ENCODE measurements at regions not wholly inside any gene's neighbourhood (a gene's known extent, or its start where the extent isn't known, plus 50 kb on each side); places are given as distances from the start of the nearest gene placed in this dataset.

DNA sequence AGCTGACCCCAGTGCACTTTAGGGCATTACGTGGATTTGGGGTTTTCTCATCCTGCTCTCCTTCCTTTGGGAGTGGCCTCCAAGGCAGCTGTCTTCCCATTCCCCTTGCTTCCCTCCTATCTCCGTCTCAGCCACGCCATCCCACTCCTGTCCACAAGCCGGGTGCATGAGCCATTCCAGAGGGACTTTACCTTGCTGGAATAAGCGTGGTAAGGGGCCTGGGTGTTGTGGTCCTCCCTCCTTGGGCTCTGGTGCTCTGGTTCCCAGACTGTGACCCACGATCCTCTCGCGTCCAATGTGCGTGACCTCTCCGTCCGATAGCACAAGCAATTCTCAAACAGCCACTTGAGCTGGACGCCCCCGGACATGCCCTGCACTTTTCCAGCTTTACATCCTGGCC lies 60.6 kb upstream of the NKX2-2 start:
- Mint-ChIP-seq H3K36me3 (ENCODE audit: low read depth) (no peaks in the 10 kb centered on the region), H3K27me3 (ENCODE audit: insufficient read depth, low read depth, poor library complexity) (peaks cover 2% of the 10 kb centered on the region), H3K4me3 (no peak overlapping the region), H3K27ac (no peak overlapping the region), H3K4me1 (peaks cover 24% of the 10 kb centered on the region), H3K9me3 (no peaks in the 10 kb centered on the region)
- Histone ChIP-seq H3K27ac (ENCODE audit: low read depth) (no peak overlapping the region), H4K20me1 (replicated peaks; ENCODE audit: insufficient read depth) (no peaks in the 10 kb centered on the region), H3K27me3 (ENCODE audit: insufficient read depth) (no peaks in the 10 kb centered on the region), H2AFZ (no peak overlapping the region), H3K4me3 (no peak overlapping the region), H3K4me2 (no peak overlapping the region), H3K9me2 (ENCODE audit: insufficient read depth) (peaks cover 4% of the 10 kb centered on the region; the same call in 1 of the 2 replicates), H3F3A (replicated peaks; ENCODE audit: low read depth) (peaks cover 5% of the 10 kb centered on the region; the same call in 1 of the 2 replicates), H3K4me1 (ENCODE audit: insufficient read depth) (peaks cover 23% of the 10 kb centered on the region), H3K36me3 (ENCODE audit: insufficient read depth) (no peaks in the 10 kb centered on the region), H3K79me2 (replicated peaks; ENCODE audit: insufficient read depth) (no peaks in the 10 kb centered on the region)
- DNase-seq (ENCODE audit: low spot score), result no peak
- no peak for ATAC-seq
- TF ChIP-seq STAT1 (IDR thresholded peaks at IDR 0.05; ENCODE audit: unreplicated experiment) (no peak), NANOG (IDR thresholded peaks at IDR 0.05; ENCODE audit: borderline replicate concordance) (no peak), ZNF114 (CRISPR knock-in tag; IDR thresholded peaks at IDR 0.05) (no peak), CREB1 (CRISPR knock-in tag; IDR thresholded peaks at IDR 0.05; ENCODE audit: low read depth) (no peak), JUNB (IDR thresholded peaks at IDR 0.05; ENCODE audit: unreplicated experiment) (no peak), POLR2AphosphoS5 (IDR thresholded peaks at IDR 0.05; ENCODE audit: low read depth) (no peak), EZH2phosphoT487 (IDR thresholded peaks at IDR 0.05; ENCODE audit: unreplicated experiment) (no peak), EZH2 (IDR thresholded peaks at IDR 0.05; ENCODE audit: low read depth, unreplicated experiment) (no peak), ZNF331 (CRISPR knock-in tag; IDR thresholded peaks at IDR 0.05; ENCODE audit: low read depth) (no peak)
- TF ChIP-seq, protein P1, sequence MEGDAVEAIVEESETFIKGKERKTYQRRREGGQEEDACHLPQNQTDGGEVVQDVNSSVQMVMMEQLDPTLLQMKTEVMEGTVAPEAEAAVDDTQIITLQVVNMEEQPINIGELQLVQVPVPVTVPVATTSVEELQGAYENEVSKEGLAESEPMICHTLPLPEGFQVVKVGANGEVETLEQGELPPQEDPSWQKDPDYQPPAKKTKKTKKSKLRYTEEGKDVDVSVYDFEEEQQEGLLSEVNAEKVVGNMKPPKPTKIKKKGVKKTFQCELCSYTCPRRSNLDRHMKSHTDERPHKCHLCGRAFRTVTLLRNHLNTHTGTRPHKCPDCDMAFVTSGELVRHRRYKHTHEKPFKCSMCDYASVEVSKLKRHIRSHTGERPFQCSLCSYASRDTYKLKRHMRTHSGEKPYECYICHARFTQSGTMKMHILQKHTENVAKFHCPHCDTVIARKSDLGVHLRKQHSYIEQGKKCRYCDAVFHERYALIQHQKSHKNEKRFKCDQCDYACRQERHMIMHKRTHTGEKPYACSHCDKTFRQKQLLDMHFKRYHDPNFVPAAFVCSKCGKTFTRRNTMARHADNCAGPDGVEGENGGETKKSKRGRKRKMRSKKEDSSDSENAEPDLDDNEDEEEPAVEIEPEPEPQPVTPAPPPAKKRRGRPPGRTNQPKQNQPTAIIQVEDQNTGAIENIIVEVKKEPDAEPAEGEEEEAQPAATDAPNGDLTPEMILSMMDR (conservative IDR thresholded peaks at IDR 0.05; ENCODE audit: low read depth in 2 of 2), result no peak
- TF ChIP-seq, protein P2, sequence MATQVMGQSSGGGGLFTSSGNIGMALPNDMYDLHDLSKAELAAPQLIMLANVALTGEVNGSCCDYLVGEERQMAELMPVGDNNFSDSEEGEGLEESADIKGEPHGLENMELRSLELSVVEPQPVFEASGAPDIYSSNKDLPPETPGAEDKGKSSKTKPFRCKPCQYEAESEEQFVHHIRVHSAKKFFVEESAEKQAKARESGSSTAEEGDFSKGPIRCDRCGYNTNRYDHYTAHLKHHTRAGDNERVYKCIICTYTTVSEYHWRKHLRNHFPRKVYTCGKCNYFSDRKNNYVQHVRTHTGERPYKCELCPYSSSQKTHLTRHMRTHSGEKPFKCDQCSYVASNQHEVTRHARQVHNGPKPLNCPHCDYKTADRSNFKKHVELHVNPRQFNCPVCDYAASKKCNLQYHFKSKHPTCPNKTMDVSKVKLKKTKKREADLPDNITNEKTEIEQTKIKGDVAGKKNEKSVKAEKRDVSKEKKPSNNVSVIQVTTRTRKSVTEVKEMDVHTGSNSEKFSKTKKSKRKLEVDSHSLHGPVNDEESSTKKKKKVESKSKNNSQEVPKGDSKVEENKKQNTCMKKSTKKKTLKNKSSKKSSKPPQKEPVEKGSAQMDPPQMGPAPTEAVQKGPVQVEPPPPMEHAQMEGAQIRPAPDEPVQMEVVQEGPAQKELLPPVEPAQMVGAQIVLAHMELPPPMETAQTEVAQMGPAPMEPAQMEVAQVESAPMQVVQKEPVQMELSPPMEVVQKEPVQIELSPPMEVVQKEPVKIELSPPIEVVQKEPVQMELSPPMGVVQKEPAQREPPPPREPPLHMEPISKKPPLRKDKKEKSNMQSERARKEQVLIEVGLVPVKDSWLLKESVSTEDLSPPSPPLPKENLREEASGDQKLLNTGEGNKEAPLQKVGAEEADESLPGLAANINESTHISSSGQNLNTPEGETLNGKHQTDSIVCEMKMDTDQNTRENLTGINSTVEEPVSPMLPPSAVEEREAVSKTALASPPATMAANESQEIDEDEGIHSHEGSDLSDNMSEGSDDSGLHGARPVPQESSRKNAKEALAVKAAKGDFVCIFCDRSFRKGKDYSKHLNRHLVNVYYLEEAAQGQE (IDR thresholded peaks at IDR 0.05; ENCODE audit: unreplicated experiment), result no peak
- TF ChIP-seq, protein P3, sequence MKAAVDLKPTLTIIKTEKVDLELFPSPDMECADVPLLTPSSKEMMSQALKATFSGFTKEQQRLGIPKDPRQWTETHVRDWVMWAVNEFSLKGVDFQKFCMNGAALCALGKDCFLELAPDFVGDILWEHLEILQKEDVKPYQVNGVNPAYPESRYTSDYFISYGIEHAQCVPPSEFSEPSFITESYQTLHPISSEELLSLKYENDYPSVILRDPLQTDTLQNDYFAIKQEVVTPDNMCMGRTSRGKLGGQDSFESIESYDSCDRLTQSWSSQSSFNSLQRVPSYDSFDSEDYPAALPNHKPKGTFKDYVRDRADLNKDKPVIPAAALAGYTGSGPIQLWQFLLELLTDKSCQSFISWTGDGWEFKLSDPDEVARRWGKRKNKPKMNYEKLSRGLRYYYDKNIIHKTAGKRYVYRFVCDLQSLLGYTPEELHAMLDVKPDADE (IDR thresholded peaks at IDR 0.05), result no peak
- TF ChIP-seq, protein P4, sequence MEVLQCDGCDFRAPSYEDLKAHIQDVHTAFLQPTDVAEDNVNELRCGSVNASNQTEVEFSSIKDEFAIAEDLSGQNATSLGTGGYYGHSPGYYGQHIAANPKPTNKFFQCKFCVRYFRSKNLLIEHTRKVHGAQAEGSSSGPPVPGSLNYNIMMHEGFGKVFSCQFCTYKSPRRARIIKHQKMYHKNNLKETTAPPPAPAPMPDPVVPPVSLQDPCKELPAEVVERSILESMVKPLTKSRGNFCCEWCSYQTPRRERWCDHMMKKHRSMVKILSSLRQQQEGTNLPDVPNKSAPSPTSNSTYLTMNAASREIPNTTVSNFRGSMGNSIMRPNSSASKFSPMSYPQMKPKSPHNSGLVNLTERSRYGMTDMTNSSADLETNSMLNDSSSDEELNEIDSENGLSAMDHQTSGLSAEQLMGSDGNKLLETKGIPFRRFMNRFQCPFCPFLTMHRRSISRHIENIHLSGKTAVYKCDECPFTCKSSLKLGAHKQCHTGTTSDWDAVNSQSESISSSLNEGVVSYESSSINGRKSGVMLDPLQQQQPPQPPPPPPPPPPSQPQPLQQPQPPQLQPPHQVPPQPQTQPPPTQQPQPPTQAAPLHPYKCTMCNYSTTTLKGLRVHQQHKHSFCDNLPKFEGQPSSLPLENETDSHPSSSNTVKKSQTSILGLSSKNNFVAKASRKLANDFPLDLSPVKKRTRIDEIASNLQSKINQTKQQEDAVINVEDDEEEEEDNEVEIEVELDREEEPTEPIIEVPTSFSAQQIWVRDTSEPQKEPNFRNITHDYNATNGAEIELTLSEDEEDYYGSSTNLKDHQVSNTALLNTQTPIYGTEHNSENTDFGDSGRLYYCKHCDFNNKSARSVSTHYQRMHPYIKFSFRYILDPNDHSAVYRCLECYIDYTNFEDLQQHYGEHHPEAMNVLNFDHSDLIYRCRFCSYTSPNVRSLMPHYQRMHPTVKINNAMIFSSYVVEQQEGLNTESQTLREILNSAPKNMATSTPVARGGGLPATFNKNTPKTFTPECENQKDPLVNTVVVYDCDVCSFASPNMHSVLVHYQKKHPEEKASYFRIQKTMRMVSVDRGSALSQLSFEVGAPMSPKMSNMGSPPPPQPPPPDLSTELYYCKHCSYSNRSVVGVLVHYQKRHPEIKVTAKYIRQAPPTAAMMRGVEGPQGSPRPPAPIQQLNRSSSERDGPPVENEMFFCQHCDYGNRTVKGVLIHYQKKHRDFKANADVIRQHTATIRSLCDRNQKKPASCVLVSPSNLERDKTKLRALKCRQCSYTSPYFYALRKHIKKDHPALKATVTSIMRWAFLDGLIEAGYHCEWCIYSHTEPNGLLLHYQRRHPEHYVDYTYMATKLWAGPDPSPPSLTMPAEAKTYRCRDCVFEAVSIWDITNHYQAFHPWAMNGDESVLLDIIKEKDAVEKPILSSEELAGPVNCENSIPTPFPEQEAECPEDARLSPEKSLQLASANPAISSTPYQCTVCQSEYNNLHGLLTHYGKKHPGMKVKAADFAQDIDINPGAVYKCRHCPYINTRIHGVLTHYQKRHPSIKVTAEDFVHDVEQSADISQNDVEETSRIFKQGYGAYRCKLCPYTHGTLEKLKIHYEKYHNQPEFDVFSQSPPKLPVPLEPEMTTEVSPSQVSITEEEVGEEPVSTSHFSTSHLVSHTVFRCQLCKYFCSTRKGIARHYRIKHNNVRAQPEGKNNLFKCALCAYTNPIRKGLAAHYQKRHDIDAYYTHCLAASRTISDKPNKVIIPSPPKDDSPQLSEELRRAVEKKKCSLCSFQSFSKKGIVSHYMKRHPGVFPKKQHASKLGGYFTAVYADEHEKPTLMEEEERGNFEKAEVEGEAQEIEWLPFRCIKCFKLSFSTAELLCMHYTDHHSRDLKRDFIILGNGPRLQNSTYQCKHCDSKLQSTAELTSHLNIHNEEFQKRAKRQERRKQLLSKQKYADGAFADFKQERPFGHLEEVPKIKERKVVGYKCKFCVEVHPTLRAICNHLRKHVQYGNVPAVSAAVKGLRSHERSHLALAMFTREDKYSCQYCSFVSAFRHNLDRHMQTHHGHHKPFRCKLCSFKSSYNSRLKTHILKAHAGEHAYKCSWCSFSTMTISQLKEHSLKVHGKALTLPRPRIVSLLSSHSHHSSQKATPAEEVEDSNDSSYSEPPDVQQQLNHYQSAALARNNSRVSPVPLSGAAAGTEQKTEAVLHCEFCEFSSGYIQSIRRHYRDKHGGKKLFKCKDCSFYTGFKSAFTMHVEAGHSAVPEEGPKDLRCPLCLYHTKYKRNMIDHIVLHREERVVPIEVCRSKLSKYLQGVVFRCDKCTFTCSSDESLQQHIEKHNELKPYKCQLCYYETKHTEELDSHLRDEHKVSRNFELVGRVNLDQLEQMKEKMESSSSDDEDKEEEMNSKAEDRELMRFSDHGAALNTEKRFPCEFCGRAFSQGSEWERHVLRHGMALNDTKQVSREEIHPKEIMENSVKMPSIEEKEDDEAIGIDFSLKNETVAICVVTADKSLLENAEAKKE (CRISPR knock-in tag; IDR thresholded peaks at IDR 0.05), result no peak
